Heart right ventricle (tissue), 16 donors: ENCODE measurements at regions not wholly inside any gene's neighbourhood (a gene's known extent, or its start where the extent isn't known, plus 50 kb on each side); places are given as distances from the start of the nearest gene placed in this dataset.

Experiments
- ATAC-seq, 8 donors: fragments of 200-7000 bp; cut with Tn5 transposase; one replicate each; pipeline ENCODE4 v1.9.1; 2020; ENCODE audit warnings: mild to moderate bottlenecking in 8 of 8, moderate library complexity in 8 of 8, moderate number of reproducible peaks in 1 of 8
- DNase-seq, 2 donors: peaks; one replicate each; pipeline ENCODE4 v3.0.0-alpha.2; 2020
- H3K27ac ChIP-seq, 10 donors: fragments of 200-600 bp; sonication (generic) in 2 of 10; one replicate each; pipeline versions ENCODE4 v1.5.0 to v1.8.0; 2020 to 2022; ENCODE audit warnings: mild to moderate bottlenecking in 3 of 10
- H3K27me3 ChIP-seq, 7 donors: fragments of 200-600 bp; one replicate each; pipeline ENCODE4 v1.8.0; 2021 to 2022; ENCODE audit warnings: mild to moderate bottlenecking in 2 of 7
- H3K36me3 ChIP-seq, 9 donors: fragments of 200-600 bp; sonication (generic) in 1 of 9; one replicate each; pipeline versions ENCODE4 v1.5.0 to v1.8.0; 2020 to 2022; ENCODE audit warnings: mild to moderate bottlenecking in 2 of 9
- H3K4me1 ChIP-seq, 9 donors: fragments of 200-600 bp; sonication (generic) in 1 of 9; one replicate each; pipeline versions ENCODE4 v1.5.0 to v1.8.0; 2020 to 2022; ENCODE audit warnings: mild to moderate bottlenecking in 4 of 9
- H3K4me3 ChIP-seq, 10 donors: fragments of 200-600 bp; sonication (generic) in 2 of 10; one replicate each; pipeline versions ENCODE4 v1.5.0 to v1.8.0; 2020 to 2022; ENCODE audit warnings: mild to moderate bottlenecking in 7 of 10, moderate library complexity in 2 of 10
- H3K9me3 ChIP-seq, 11 donors: fragments of 200-600 bp in 10 of 11; sonication (generic) in 2 of 11; one replicate each; pipeline versions ENCODE4 v1.5.0 to v1.8.0; 2013 to 2022; ENCODE audit warnings: mild to moderate bottlenecking in 2 of 11, control low read depth in 1 of 11, moderate library complexity in 1 of 11
- WGBS, 2 donors: extraction: QIAGEN DNeasy Blood & Tissue Kit; methylation state at CpG; one replicate each; pipeline ENCODE4 v1.1.7; 2013; ENCODE audit warnings: inconsistent platforms in 1 of 2; 5-methylcytosine and 5-hydroxymethylcytosine counted together
- intact Hi-C, 10 donors: fragments of 100-400 bp; cut with DNase I; formaldehyde crosslinking; loops; one replicate each; pipeline versions ENCODE4 v1.11.1 to v1.14.2; 2022
- TF ChIP-seq, protein P1 (sequence below), 9 donors: fragments of 200-600 bp; sonication (generic) in 2 of 9; IDR thresholded peaks; one replicate each; pipeline versions ENCODE4 v1.5.0 to v1.8.0; 2021 to 2022; ENCODE audit warnings: antibody characterized with exemption in 9 of 9, mild to moderate bottlenecking in 5 of 9, moderate library complexity in 1 of 9
- donor health status: Arrhythmogenic right ventricular cardiomyopathy.
- donor health status: ischemic (EF 13 %, LVEDD 7.1; RV severe dilation, severe dysfunction).
- donor health status: healthy with polysubstance abuse.
- donor health status: DM: no; HTN: yes; CAD: no.
- donor health status: DM: no; HTN: no; CAD: no.
- donor health status: ischemic (EF 25% LVEDD 6.9; RV normal size, moderate dysfunction).
- donor health status: ischemic (EF 25% LVEDD 5.7; RV mildly dilated, moderate dysfunction).
- donor health status: healthy.
- donor health status: DM: yes; HTN: yes; CAD: no.
- donor health status: Ischemic cardiomyopathy.
- donor health status: ischemic (EF 35%, LVEDD 5.7; RV mildly dilated, moderate dysfunction).
- donor health status: nonischemic (EF 11% LVEDD 7.7; RV severe dilation, severe dysfunction).
- donor health status: DM: yes; HTN: yes; CAD: no.
- donor health status: PGD.
- donor health status: ischemic (EF 29% LVEDD 5.4; RV normal size, mild dysfunction).
- donor health status: nonischemic (EF 23%, LVEDD 6.1; RV moderate dilation, normal function).

DNA sequence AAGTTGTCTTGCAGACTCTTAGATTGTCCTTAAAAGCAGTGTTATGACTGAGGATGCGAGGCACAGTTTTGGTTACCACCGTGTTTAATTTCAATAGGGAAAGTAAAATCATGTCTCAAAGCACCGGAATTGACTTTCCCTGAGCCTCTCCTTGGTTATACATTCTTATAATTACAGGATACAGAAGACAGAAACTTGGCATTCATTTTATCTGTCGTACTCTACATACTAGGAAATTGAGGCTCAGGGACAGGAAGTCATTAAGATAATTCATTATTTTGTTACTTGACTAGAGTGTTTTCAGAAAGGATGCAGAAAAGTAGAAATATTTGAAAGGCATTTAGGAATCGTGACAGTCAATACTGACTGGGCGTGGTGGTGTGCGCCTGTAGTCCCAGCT lies 54.0 kb upstream of the SPATA31D4 start:
- TF ChIP-seq, protein P1, sequence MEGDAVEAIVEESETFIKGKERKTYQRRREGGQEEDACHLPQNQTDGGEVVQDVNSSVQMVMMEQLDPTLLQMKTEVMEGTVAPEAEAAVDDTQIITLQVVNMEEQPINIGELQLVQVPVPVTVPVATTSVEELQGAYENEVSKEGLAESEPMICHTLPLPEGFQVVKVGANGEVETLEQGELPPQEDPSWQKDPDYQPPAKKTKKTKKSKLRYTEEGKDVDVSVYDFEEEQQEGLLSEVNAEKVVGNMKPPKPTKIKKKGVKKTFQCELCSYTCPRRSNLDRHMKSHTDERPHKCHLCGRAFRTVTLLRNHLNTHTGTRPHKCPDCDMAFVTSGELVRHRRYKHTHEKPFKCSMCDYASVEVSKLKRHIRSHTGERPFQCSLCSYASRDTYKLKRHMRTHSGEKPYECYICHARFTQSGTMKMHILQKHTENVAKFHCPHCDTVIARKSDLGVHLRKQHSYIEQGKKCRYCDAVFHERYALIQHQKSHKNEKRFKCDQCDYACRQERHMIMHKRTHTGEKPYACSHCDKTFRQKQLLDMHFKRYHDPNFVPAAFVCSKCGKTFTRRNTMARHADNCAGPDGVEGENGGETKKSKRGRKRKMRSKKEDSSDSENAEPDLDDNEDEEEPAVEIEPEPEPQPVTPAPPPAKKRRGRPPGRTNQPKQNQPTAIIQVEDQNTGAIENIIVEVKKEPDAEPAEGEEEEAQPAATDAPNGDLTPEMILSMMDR (IDR thresholded peaks at IDR 0.05) = no peak
- Histone ChIP-seq H3K27ac (peak overlapping the region in 7 of 10 donors; percentile 1 to 66 (median 59)), H3K4me1 (peaks cover 0 to 25% (median 7%) of the 10 kb centered on the region in 9 donors), H3K27me3 (no peaks in the 10 kb centered on the region), H3K36me3 (no peaks in the 10 kb centered on the region), H3K9me3 (peaks cover 0 to 5% (median 0%) of the 10 kb centered on the region in 11 donors), H3K4me3 (no peak overlapping the region)
- peak in 4 of 8 donors; percentile 25 to 52 (median 37) for ATAC-seq
- WGBS, 2 donors = 52 to 76% methylated on average over 7 of the region's 7 CpGs
- DNase-seq = no peak
- intact Hi-C loops = no loop called here

DNA sequence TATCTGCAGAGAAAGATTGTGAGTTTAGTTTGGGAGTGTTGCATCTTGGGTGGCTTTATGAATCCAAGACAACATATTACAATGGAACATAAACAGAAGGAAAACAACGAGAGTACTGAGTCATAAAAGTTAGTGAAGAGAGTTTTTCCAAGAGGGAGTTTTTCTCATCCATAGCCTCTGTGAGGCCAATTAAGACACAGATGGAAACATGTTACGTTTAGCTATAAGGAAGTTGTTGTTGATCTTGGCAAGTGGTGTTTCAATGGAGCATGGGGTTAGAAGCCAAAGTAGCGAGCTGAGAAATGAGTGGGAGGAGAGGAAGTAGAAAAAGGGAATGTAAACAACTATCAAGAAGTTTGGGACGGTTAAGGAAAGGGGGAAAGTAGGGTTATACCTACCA lies 53.3 kb upstream of the SPATA31D4 start:
- Histone ChIP-seq H3K4me3 (no peak overlapping the region), H3K36me3 (no peaks in the 10 kb centered on the region), H3K27ac (peak overlapping the region in 6 of 10 donors; percentile 9 to 66 (median 60)), H3K4me1 (peaks cover 0 to 30% (median 7%) of the 10 kb centered on the region in 9 donors), H3K9me3 (peaks cover 0 to 5% (median 0%) of the 10 kb centered on the region in 11 donors), H3K27me3 (no peaks in the 10 kb centered on the region)
- DNase-seq (peak in 1 of 2 donors; percentile 40), ATAC-seq (peak in 7 of 8 donors; percentile 58 to 90 (median 81))
- 31 to 37% methylated on average over 4 of the region's 4 CpGs for WGBS, 2 donors
- intact Hi-C loops = no loop called here
- TF ChIP-seq, protein P1 (IDR thresholded peaks at IDR 0.05) = no peak

DNA sequence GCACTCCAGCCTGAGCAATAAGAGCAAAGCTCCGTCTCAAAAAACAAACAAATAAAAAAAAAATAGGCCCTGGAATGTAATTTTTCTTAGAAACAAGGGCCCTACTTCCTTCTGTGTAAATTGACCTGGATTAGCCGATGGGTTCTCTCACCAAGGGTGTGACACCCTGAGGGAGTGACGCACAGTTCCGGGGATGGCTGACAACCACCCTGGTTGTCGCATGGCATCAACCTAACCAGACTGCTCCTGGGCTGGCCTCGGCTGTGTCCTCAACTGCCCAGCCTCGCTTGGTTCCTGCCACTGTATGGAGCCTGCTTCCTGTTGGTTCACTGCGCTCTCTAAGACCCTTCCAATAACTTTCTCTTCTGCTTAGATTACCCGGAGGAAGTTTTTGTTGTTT lies 51.2 kb upstream of the SPATA31D4 start:
- Histone ChIP-seq H3K27ac (no peak overlapping the region), H3K27me3 (no peaks in the 10 kb centered on the region), H3K36me3 (no peaks in the 10 kb centered on the region), H3K4me3 (no peak overlapping the region), H3K4me1 (peaks cover 0 to 34% (median 8%) of the 10 kb centered on the region in 9 donors), H3K9me3 (no peaks in the 10 kb centered on the region)
- ATAC-seq (no peak), DNase-seq (no peak)
- 94 to 95% methylated on average over 9 of the region's 9 CpGs for WGBS, 2 donors
- intact Hi-C loops = no loop called here
- TF ChIP-seq, protein P1 (IDR thresholded peaks at IDR 0.05) = no peak
